MV-4-11 (cell line): ENCODE measurements at regions not wholly inside any gene's neighbourhood (a gene's known extent, or its start where the extent isn't known, plus 50 kb on each side); places are given as distances from the start of the nearest gene placed in this dataset.
"Not testable (repeated sequence)": the region's sequence is repeated elsewhere in the genome, so short reads cannot be mapped to it uniquely, and the experiment has no call there.

Source experiments
- DNase-seq: peaks from one replicate; lab custom pipeline; 2025; lab: John Stamatoyannopoulos, UW

- no peak for DNase-seq
Observed at GRCh38 chr12:67716817-67717216, 68.3 kb downstream of the DYRK2 start.

GRCh38 chr12:67719303-67719702 is 70.8 kb downstream of the DYRK2 start:
- not testable (repeated sequence) for DNase-seq

GRCh38 chr12:67720351-67720856 is 71.9 kb downstream of the DYRK2 start:
- no peak for DNase-seq

GRCh38 chr12:67721248-67721647 is 72.7 kb downstream of the DYRK2 start:
- no peak for DNase-seq

- DNase-seq, result no peak
Observed at GRCh38 chr12:67722296-67722695, 73.8 kb downstream of the DYRK2 start.

GRCh38 chr12:67726868-67727267 is 78.3 kb downstream of the DYRK2 start:
- no peak for DNase-seq

GRCh38 chr12:67727702-67728666 is 79.4 kb downstream of the DYRK2 start:
- no peak for DNase-seq

- DNase-seq, result no peak
Observed at GRCh38 chr12:67732857-67733256, 84.3 kb downstream of the DYRK2 start.

GRCh38 chr12:67735868-67736267 is 87.3 kb downstream of the DYRK2 start:
- no peak for DNase-seq

- no peak for DNase-seq
Observed at GRCh38 chr12:67740711-67741110, 92.2 kb downstream of the DYRK2 start.

GRCh38 chr12:67741270-67741669 is 92.7 kb downstream of the DYRK2 start:
- no peak for DNase-seq

- DNase-seq, result no peak
Observed at GRCh38 chr12:67742461-67742860, 93.9 kb downstream of the DYRK2 start.

- no peak for DNase-seq
Observed at GRCh38 chr12:67747869-67748742, 99.6 kb downstream of the DYRK2 start.

- DNase-seq, result no peak
Observed at GRCh38 chr12:67748743-67749040, 100.1 kb downstream of the DYRK2 start.

GRCh38 chr12:67750513-67751183 is 102.1 kb downstream of the DYRK2 start:
- DNase-seq, result no peak

- no peak for DNase-seq
Observed at GRCh38 chr12:67751381-67751928, 102.9 kb downstream of the DYRK2 start.

- DNase-seq, result no peak
Observed at GRCh38 chr12:67752226-67752732, 103.7 kb downstream of the DYRK2 start.

GRCh38 chr12:67754933-67755697 is 106.6 kb downstream of the DYRK2 start:
- DNase-seq, result no peak

- no peak for DNase-seq
Observed at GRCh38 chr12:67757651-67758050, 109.1 kb downstream of the DYRK2 start.

- DNase-seq, result no peak
Observed at GRCh38 chr12:67758119-67758518, 109.6 kb downstream of the DYRK2 start.

- no peak for DNase-seq
Observed at GRCh38 chr12:67758521-67758920, 110.0 kb downstream of the DYRK2 start.
